ENCODE measurements at regions not wholly inside any gene's neighbourhood (a gene's known extent, or its start where the extent isn't known, plus 50 kb on each side); places are given as distances from the start of the nearest gene placed in this dataset.
"Not testable (repeated sequence)": the region's sequence is repeated elsewhere in the genome, so short reads cannot be mapped to it uniquely, and the experiment has no call there.

DNA sequence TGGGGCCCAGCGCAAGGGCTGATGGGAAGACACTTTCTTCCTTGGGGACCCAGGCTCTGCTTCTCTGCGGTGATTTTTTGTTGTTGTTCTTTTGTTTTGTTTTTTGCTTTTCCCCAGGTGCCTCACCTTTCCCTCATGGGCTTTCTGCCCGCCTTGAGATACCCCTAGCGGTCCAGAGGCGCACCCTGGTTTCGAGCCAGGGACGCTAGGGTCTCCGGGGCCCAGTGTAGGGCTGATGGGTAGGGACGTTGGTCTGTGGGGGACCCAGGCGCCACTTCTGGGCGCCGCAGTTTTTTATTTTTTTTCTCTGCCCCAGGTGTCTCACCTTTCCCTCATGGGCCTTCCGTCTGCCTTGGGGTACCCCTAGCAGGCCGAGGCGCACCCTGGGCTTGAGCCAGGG, 192.7 kb downstream of the POTEG start:
- TF ChIP-seq, protein P1, sequence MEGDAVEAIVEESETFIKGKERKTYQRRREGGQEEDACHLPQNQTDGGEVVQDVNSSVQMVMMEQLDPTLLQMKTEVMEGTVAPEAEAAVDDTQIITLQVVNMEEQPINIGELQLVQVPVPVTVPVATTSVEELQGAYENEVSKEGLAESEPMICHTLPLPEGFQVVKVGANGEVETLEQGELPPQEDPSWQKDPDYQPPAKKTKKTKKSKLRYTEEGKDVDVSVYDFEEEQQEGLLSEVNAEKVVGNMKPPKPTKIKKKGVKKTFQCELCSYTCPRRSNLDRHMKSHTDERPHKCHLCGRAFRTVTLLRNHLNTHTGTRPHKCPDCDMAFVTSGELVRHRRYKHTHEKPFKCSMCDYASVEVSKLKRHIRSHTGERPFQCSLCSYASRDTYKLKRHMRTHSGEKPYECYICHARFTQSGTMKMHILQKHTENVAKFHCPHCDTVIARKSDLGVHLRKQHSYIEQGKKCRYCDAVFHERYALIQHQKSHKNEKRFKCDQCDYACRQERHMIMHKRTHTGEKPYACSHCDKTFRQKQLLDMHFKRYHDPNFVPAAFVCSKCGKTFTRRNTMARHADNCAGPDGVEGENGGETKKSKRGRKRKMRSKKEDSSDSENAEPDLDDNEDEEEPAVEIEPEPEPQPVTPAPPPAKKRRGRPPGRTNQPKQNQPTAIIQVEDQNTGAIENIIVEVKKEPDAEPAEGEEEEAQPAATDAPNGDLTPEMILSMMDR (conservative IDR thresholded peaks at IDR 0.05): not testable (repeated sequence)
- TF ChIP-seq EZH2 (IDR thresholded peaks at IDR 0.05; ENCODE audit: low read depth): not testable (repeated sequence)
